A549 (cell line): ENCODE measurements at regions not wholly inside any gene's neighbourhood (a gene's known extent, or its start where the extent isn't known, plus 50 kb on each side); places are given as distances from the start of the nearest gene placed in this dataset.

Source experiments
- ATAC-seq, 2 experiments: fragments of 200-7000 bp in 1 of 2; fragments of >200 bp in 1 of 2; cut with Nextera tagmentation in 1 of 2; cut with Tn5 transposase in 1 of 2; 3 replicates each; pipeline versions ENCODE4 v1.8.0 to v1.9.1; 2018 to 2020; ENCODE audit warnings: mild to moderate bottlenecking in 1 of 2, moderate library complexity in 1 of 2
- CTCF ChIA-PET: fragments of 300-600 bp; sonication (Branson Sonifier 250); formaldehyde crosslinking; extraction: SDS; loops from one replicate; lab custom pipeline; 2021; ENCODE audit warnings: antibody characterized with exemption, inconsistent platforms; lab: Yijun Ruan, JAX
- POLR2A ChIA-PET: fragments of 350-600 bp; formaldehyde crosslinking; extraction: SDS; loops from one replicate; lab custom pipeline; 2021; ENCODE audit warnings: antibody characterized with exemption, inconsistent platforms; lab: Yijun Ruan, JAX
- DNase-seq, 2 experiments: peaks; one replicate each; pipeline versions ENCODE4 v3.0.0 to v3.0.0-alpha.2; 2011 to 2016; ENCODE audit warnings: low read depth in 1 of 2, low spot score in 1 of 2
- FAIRE-seq: peaks from 2 replicates; lab custom pipeline; 2011; peaks lifted over from hg19 to GRCh38; lab: Jason Lieb, UNC
- H3K27ac ChIP-seq, 2 experiments: fragments of >200 bp; sonication (Bioruptor Twin); formaldehyde crosslinking; 3 replicates each; pipeline ENCODE4 v1.5.1; 2016 to 2017
- H3K4me1 ChIP-seq: fragments of >200 bp; sonication (Bioruptor Twin); formaldehyde crosslinking; 3 replicates; pipeline ENCODE4 v1.6.1; 2016
- H3K4me2 ChIP-seq: fragments of >200 bp; sonication (Bioruptor Twin); formaldehyde crosslinking; 3 replicates; pipeline ENCODE4 v1.6.1; 2016
- H3K4me3 ChIP-seq: fragments of >200 bp; sonication (Bioruptor Twin); formaldehyde crosslinking; 3 replicates; pipeline ENCODE4 v1.5.1; 2016
- H3K9me3 ChIP-seq: fragments of >200 bp; sonication (Bioruptor Twin); formaldehyde crosslinking; 3 replicates; pipeline ENCODE4 v1.6.1; 2016
- BHLHE40 ChIP-seq: IDR thresholded peaks from 2 replicates; pipeline ENCODE4 v1.6.1; 2012; ENCODE audit warnings: low read depth, low read length, inconsistent platforms
- CBX8 ChIP-seq: fragments of 200-600 bp; sonication (generic); IDR thresholded peaks from 2 replicates; pipeline ENCODE4 v1.6.1; 2016
- CEBPB ChIP-seq, 2 experiments: fragments of >200 bp in 1 of 2; sonication (Bioruptor Twin) in 1 of 2; formaldehyde crosslinking in 1 of 2; IDR thresholded peaks; 2 replicates each; pipeline ENCODE4 v1.6.1; 2012 to 2016
- EHMT2 ChIP-seq: fragments of 200-600 bp; sonication (generic); IDR thresholded peaks from 2 replicates; pipeline ENCODE4 v1.6.1; 2016; ENCODE audit warnings: antibody characterized with exemption, low read depth, mild to moderate bottlenecking, moderate library complexity
- FOSL2 ChIP-seq, 2 experiments: fragments of 450-650 bp in 1 of 2; fragments of >200 bp in 1 of 2; sonication (Bioruptor Twin) in 1 of 2; formaldehyde crosslinking; IDR thresholded peaks; 2 replicates each; pipeline versions ENCODE4 v1.5.0 to v1.6.1; 2016 to 2020; ENCODE audit warnings: mild to moderate bottlenecking in 1 of 2, moderate library complexity in 1 of 2
- HDAC2 ChIP-seq: fragments of 200-600 bp; sonication (generic); IDR thresholded peaks from 2 replicates; pipeline ENCODE4 v1.6.1; 2016
- KDM1A ChIP-seq: fragments of 200-600 bp; sonication (generic); IDR thresholded peaks from 2 replicates; pipeline ENCODE4 v1.6.1; 2016; ENCODE audit warnings: low read depth, mild to moderate bottlenecking
- MAFK ChIP-seq: fragments of 450-650 bp; IDR thresholded peaks from 2 replicates; pipeline ENCODE4 v1.6.1; 2014; ENCODE audit not compliant: partially characterized antibody
- NFE2L2 ChIP-seq: fragments of 150-350 bp; conservative IDR thresholded peaks from 2 replicates; pipeline ENCODE4 v1.6.1; 2014; ENCODE audit warnings: low read length
- NPAS2 ChIP-seq: fragments of 250-450 bp; sonication (Bioruptor Pico); IDR thresholded peaks from 2 replicates; pipeline ENCODE4 v1.8.0; 2022; ENCODE audit warnings: mild to moderate bottlenecking, moderate library complexity, borderline replicate concordance
- NR3C1 ChIP-seq: fragments of >200 bp; sonication (Bioruptor Twin); formaldehyde crosslinking; IDR thresholded peaks from 3 replicates; pipeline ENCODE4 v1.6.1; 2017
- POLR2A ChIP-seq: IDR thresholded peaks from 2 replicates; pipeline ENCODE4 v1.6.1; 2012; ENCODE audit warnings: mild to moderate bottlenecking, low read length
- POLR2AphosphoS2 ChIP-seq: conservative IDR thresholded peaks from 2 replicates; pipeline ENCODE4 v1.6.1; 2012; ENCODE audit warnings: low read length, improper control_type of control experiment, inconsistent platforms
- RAD21 ChIP-seq, 2 experiments: fragments of >200 bp in 1 of 2; sonication (Bioruptor Twin) in 1 of 2; formaldehyde crosslinking in 1 of 2; IDR thresholded peaks in 1 of 2; conservative IDR thresholded peaks in 1 of 2; 2 replicates in 1 of 2; 3 replicates in 1 of 2; pipeline ENCODE4 v1.6.1; 2012 to 2018; ENCODE audit warnings: inconsistent platforms in 1 of 2
- RARB ChIP-seq: fragments of 250-450 bp; sonication (Bioruptor Pico); IDR thresholded peaks from 2 replicates; pipeline ENCODE4 v1.8.0; 2021; ENCODE audit warnings: mild to moderate bottlenecking, moderate library complexity
- RCOR1 ChIP-seq: fragments of 150-350 bp; IDR thresholded peaks from 2 replicates; pipeline ENCODE4 v1.6.1; 2014; ENCODE audit warnings: antibody characterized with exemption, low read length, low read depth
- RNF2 ChIP-seq: fragments of 200-600 bp; sonication (generic); IDR thresholded peaks from 2 replicates; pipeline ENCODE4 v1.6.1; 2016; ENCODE audit warnings: low read depth, mild to moderate bottlenecking, antibody characterized with exemption, moderate library complexity, borderline replicate concordance
- TFCP2L1 ChIP-seq: fragments of 250-450 bp; sonication (Bioruptor Pico); IDR thresholded peaks from 2 replicates; pipeline ENCODE4 v1.5.0; 2021; ENCODE audit warnings: mild to moderate bottlenecking
- TP53 ChIP-seq: fragments of 250-450 bp; sonication (Bioruptor Pico); IDR thresholded peaks from 2 replicates; pipeline ENCODE4 v1.5.0; 2021; ENCODE audit warnings: mild to moderate bottlenecking, moderate library complexity
- ZC3H11A ChIP-seq: fragments of 450-650 bp; IDR thresholded peaks from 2 replicates; pipeline ENCODE4 v1.6.1; 2014; ENCODE audit warnings: antibody characterized with exemption, mild to moderate bottlenecking
- ZFP36 ChIP-seq: fragments of 450-650 bp; IDR thresholded peaks from 2 replicates; pipeline ENCODE4 v1.6.1; 2014; ENCODE audit warnings: borderline replicate concordance; ENCODE audit not compliant: partially characterized antibody
- ZSCAN20 ChIP-seq: fragments of 250-450 bp; sonication (Bioruptor Pico); IDR thresholded peaks from 2 replicates; pipeline ENCODE4 v1.8.0; 2022; ENCODE audit warnings: mild to moderate bottlenecking, moderate library complexity
- WGBS: methylation state at CpG from one replicate; pipeline ENCODE4 v1.1.6; 2017; ENCODE audit errors: missing lambda C conversion rate; 5-methylcytosine and 5-hydroxymethylcytosine counted together
- TF ChIP-seq, protein P1 (sequence below): IDR thresholded peaks from 2 replicates; pipeline ENCODE4 v1.6.1; 2012; ENCODE audit warnings: low read depth, borderline replicate concordance
- TF ChIP-seq, protein P2 (sequence below): IDR thresholded peaks from 2 replicates; pipeline ENCODE4 v1.6.1; 2012
- TF ChIP-seq, protein P3 (sequence below): IDR thresholded peaks from 2 replicates; pipeline ENCODE4 v1.6.1; 2012
- TF ChIP-seq, protein P4 (sequence below): fragments of 150-350 bp; IDR thresholded peaks from 2 replicates; pipeline ENCODE4 v1.6.1; 2014; ENCODE audit warnings: low read depth, mild to moderate bottlenecking, low read length
- TF ChIP-seq, protein P5 (sequence below): fragments of >200 bp; sonication (Bioruptor Twin); formaldehyde crosslinking; IDR thresholded peaks from 3 replicates; pipeline ENCODE4 v1.6.1; 2016

DNA sequence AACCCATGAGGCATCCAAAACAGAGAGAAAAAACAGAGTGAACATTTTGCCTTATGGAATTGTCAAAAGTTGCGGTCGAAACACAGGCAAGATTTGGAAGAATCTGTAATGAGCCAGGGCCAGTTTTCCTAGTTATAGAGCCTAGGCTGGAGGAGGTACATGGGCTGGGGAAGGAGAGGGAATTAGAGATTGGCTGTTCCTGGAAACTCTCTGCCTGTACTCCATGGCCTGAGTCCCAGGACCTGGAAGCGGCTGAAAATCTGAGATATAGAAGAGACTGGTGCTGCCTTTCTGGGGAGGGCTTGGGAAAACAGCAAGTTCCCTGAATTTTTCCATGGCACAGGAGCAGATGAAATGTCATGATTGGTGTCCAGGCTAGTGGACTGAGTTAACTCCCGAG is 122.8 kb upstream of the KLF12 start (continued):
- no peak for TF ChIP-seq RNF2
- TF ChIP-seq EHMT2: no peak
- TF ChIP-seq POLR2A: no peak
- TF ChIP-seq, protein P1, sequence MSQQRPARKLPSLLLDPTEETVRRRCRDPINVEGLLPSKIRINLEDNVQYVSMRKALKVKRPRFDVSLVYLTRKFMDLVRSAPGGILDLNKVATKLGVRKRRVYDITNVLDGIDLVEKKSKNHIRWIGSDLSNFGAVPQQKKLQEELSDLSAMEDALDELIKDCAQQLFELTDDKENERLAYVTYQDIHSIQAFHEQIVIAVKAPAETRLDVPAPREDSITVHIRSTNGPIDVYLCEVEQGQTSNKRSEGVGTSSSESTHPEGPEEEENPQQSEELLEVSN: no peak
- no peak for TF ChIP-seq BHLHE40
- no peak for TF ChIP-seq NFE2L2

DNA sequence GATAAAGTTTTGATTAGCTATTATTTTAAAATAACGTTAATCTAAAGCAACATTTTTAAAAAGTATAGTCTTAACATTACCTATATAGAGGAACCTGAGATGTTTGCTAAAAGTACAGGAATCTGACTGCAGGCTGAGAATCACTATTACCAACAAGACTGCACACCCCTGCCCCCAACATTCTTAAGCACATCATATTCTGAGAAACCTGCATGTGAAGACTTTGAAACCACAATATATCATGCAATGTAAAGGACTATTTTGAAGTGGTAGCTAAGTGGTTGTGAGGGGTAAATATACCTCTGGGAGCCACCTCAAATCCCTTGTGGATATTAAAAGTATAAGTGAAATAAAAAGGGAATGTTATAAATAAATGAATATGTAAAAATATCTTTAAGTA is 119.0 kb upstream of the KLF12 start:
- Histone ChIP-seq H3K9me3 (no peaks in the 10 kb centered on the region), H3K4me2 (no peak overlapping the region), H3K4me1 (no peaks in the 10 kb centered on the region), H3K4me3 (no peak overlapping the region)
- DNase-seq: no peak
- no peak for ATAC-seq
- CTCF ChIA-PET: no interaction called here
- TF ChIP-seq CBX8 (no peak), RARB (no peak), ZFP36 (no peak), ZSCAN20 (CRISPR knock-in tag) (no peak), MAFK (no peak), NPAS2 (CRISPR knock-in tag) (no peak), TP53 (no peak), POLR2A (no peak)
- TF ChIP-seq, protein P2, sequence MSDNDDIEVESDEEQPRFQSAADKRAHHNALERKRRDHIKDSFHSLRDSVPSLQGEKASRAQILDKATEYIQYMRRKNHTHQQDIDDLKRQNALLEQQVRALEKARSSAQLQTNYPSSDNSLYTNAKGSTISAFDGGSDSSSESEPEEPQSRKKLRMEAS: no peak
- TF ChIP-seq, protein P3, sequence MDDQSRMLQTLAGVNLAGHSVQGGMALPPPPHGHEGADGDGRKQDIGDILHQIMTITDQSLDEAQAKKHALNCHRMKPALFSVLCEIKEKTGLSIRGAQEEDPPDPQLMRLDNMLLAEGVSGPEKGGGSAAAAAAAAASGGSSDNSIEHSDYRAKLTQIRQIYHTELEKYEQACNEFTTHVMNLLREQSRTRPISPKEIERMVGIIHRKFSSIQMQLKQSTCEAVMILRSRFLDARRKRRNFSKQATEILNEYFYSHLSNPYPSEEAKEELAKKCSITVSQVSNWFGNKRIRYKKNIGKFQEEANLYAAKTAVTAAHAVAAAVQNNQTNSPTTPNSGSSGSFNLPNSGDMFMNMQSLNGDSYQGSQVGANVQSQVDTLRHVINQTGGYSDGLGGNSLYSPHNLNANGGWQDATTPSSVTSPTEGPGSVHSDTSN: no peak
- TF ChIP-seq, all 56 proteins: peak for 0
- H3K27ac ChIP-seq: no peak overlapping the region
- 13% methylated on average over 1 of the region's 1 CpG for WGBS
- POLR2A ChIA-PET: no interaction called here
- no peak for FAIRE-seq

DNA sequence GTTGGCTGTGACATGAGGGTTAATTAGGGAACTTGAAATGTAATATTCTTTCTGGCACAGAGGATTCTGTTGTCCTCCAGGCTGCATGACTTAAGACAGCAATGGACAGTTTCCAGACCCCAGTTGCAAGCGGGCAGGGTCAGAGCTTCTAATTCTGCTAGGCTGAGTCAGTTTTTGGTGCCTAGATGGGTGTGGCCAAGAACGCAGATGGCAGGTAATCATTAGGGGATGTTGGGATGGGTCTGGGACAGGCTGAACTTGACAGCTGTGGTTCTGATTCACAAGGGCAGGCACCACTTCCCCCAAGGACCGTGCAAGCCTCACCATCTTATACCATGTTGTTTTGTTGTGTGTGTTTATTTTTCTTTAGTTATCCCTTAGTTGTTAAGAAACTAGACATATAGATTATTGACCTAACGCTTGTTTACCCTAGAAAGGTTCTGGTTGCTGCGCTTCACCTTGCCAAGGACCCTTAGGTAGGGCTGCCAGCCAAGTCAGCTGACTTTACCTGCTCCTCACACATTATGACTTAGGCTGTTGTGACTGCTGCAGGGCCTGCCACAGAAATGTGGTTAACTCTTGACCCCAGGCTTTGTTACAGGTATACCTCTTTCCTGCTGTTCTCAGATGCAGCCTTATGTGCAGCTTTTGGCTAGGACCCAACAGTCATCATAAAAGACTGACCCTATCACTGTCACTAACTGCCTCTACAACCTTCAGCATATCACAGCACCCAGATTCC is 117.7 kb upstream of the KLF12 start:
- ATAC-seq: no peak
- no peaks in the 10 kb centered on the region for H3K9me3 ChIP-seq
- H3K4me3 ChIP-seq: no peak overlapping the region
- H3K27ac ChIP-seq: no peak overlapping the region
- 67% methylated on average over 5 of the region's 5 CpGs for WGBS
- TF ChIP-seq CEBPB (IDR thresholded peaks at IDR 0.05) (no peak), NR3C1 (no peak), RAD21 (conservative IDR thresholded peaks at IDR 0.05 in 1 of 2, IDR thresholded peaks at IDR 0.05 in 1 of 2) (no peak), ZFP36 (no peak)
- TF ChIP-seq, protein P4, sequence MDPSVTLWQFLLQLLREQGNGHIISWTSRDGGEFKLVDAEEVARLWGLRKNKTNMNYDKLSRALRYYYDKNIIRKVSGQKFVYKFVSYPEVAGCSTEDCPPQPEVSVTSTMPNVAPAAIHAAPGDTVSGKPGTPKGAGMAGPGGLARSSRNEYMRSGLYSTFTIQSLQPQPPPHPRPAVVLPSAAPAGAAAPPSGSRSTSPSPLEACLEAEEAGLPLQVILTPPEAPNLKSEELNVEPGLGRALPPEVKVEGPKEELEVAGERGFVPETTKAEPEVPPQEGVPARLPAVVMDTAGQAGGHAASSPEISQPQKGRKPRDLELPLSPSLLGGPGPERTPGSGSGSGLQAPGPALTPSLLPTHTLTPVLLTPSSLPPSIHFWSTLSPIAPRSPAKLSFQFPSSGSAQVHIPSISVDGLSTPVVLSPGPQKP: no peak
- ChIA-PET CTCF (no interaction called here), POLR2A (no interaction called here)
- no peaks in the 10 kb centered on the region for H3K4me1 ChIP-seq
- H3K4me2 ChIP-seq: no peak overlapping the region
- no peak for FAIRE-seq
- no peak for DNase-seq

DNA sequence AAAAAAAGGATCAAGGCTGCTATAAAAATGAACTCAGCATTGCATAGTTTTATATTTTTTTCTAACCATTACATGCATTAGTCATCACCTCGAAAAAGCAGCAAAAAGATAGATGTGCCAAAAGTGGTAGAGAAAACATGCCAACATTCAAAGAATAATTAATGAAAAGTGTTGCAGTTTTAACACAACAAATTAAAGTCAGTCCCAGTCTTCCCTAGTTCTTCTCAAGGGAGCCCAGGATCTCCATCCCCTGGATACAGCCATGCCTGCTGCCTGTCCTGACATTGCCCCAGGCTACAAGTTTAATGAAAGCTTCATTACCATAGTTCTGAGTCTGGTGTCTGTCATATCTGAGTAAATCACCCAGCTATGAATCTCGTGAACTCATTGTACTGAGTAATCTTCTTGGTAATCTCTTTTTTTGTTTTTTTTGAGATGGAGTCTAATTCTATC is 116.6 kb upstream of the KLF12 start:
- ATAC-seq (no peak; a peak in 1 of 6 replicates), FAIRE-seq (no peak), DNase-seq (no peak)
- Histone ChIP-seq H3K4me2 (no peak overlapping the region), H3K4me3 (no peak overlapping the region), H3K9me3 (no peaks in the 10 kb centered on the region), H3K27ac (no peak overlapping the region), H3K4me1 (no peaks in the 10 kb centered on the region)
- WGBS: 14% methylated on average over 2 of the region's 2 CpGs
- POLR2A ChIA-PET: no interaction called here
- TF ChIP-seq, protein P2: no peak
- TF ChIP-seq ZC3H11A (no peak), POLR2AphosphoS2 (no peak), KDM1A (no peak), NR3C1 (no peak), TFCP2L1 (no peak), HDAC2 (no peak), MAFK (no peak), RCOR1 (no peak), FOSL2 (IDR thresholded peaks at IDR 0.05) (no peak), FOSL2 (CRISPR knock-in tag; IDR thresholded peaks at IDR 0.05) (no peak), BHLHE40 (no peak)
- TF ChIP-seq, protein P5, sequence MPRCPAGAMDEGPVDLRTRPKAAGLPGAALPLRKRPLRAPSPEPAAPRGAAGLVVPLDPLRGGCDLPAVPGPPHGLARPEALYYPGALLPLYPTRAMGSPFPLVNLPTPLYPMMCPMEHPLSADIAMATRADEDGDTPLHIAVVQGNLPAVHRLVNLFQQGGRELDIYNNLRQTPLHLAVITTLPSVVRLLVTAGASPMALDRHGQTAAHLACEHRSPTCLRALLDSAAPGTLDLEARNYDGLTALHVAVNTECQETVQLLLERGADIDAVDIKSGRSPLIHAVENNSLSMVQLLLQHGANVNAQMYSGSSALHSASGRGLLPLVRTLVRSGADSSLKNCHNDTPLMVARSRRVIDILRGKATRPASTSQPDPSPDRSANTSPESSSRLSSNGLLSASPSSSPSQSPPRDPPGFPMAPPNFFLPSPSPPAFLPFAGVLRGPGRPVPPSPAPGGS: no peak
- TF ChIP-seq, protein P4: no peak
- CTCF ChIA-PET: no interaction called here
